ENCODE measurements at regions not wholly inside any gene's neighbourhood (a gene's known extent, or its start where the extent isn't known, plus 50 kb on each side); places are given as distances from the start of the nearest gene placed in this dataset.

DNA sequence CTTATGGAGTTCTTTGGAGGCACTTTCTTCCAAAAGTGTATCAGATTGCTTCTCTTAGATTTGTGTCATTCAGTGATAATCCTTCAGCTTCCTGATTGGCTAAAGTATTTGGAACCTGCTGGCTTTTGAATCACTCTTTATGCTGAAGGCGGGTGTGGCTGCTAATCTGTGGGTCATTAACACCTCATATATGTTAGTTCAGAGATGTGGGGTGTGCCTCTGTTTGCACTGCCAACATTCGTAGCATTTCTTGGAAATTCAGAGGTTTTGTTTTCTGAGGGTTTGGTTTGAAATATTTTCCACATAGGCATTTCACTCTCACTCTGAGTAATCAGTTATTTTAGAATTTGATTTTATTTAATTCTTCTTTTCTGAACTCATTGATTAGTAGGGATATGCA lies 1604.4 kb upstream of the ACVR2A start:
- TF ChIP-seq SNAI2 (CRISPR knock-in tag; IDR thresholded peaks at IDR 0.05) (no peak), ZFP3 (CRISPR knock-in tag; IDR thresholded peaks at IDR 0.05) (no peak), ZNF8 (CRISPR knock-in tag; IDR thresholded peaks at IDR 0.05) (no peak), ARNTL (CRISPR knock-in tag; IDR thresholded peaks at IDR 0.05; ENCODE audit: borderline replicate concordance, low read depth) (no peak), OSR1 (CRISPR knock-in tag; IDR thresholded peaks at IDR 0.05) (no peak), BACH2 (CRISPR knock-in tag; IDR thresholded peaks at IDR 0.05; ENCODE audit: borderline replicate concordance) (no peak), ZNF565 (CRISPR knock-in tag; conservative IDR thresholded peaks at IDR 0.05; ENCODE audit: low read depth) (no peak), RARB (CRISPR knock-in tag; IDR thresholded peaks at IDR 0.05) (no peak), PPARA (CRISPR knock-in tag; IDR thresholded peaks at IDR 0.05; ENCODE audit: borderline replicate concordance) (no peak), CSDC2 (CRISPR knock-in tag; IDR thresholded peaks at IDR 0.05) (no peak)
- TF ChIP-seq, protein P1, sequence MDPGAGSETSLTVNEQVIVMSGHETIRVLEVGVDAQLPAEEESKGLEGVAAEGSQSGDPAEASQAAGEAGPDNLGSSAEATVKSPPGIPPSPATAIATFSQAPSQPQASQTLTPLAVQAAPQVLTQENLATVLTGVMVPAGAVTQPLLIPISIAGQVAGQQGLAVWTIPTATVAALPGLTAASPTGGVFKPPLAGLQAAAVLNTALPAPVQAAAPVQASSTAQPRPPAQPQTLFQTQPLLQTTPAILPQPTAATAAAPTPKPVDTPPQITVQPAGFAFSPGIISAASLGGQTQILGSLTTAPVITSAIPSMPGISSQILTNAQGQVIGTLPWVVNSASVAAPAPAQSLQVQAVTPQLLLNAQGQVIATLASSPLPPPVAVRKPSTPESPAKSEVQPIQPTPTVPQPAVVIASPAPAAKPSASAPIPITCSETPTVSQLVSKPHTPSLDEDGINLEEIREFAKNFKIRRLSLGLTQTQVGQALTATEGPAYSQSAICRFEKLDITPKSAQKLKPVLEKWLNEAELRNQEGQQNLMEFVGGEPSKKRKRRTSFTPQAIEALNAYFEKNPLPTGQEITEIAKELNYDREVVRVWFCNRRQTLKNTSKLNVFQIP (CRISPR knock-in tag; IDR thresholded peaks at IDR 0.05; ENCODE audit: borderline replicate concordance, low read depth) = no peak
- TF ChIP-seq, protein P2, sequence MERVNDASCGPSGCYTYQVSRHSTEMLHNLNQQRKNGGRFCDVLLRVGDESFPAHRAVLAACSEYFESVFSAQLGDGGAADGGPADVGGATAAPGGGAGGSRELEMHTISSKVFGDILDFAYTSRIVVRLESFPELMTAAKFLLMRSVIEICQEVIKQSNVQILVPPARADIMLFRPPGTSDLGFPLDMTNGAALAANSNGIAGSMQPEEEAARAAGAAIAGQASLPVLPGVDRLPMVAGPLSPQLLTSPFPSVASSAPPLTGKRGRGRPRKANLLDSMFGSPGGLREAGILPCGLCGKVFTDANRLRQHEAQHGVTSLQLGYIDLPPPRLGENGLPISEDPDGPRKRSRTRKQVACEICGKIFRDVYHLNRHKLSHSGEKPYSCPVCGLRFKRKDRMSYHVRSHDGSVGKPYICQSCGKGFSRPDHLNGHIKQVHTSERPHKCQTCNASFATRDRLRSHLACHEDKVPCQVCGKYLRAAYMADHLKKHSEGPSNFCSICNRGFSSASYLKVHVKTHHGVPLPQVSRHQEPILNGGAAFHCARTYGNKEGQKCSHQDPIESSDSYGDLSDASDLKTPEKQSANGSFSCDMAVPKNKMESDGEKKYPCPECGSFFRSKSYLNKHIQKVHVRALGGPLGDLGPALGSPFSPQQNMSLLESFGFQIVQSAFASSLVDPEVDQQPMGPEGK (CRISPR knock-in tag; IDR thresholded peaks at IDR 0.05; ENCODE audit: borderline replicate concordance) = no peak
- TF ChIP-seq, protein P3, sequence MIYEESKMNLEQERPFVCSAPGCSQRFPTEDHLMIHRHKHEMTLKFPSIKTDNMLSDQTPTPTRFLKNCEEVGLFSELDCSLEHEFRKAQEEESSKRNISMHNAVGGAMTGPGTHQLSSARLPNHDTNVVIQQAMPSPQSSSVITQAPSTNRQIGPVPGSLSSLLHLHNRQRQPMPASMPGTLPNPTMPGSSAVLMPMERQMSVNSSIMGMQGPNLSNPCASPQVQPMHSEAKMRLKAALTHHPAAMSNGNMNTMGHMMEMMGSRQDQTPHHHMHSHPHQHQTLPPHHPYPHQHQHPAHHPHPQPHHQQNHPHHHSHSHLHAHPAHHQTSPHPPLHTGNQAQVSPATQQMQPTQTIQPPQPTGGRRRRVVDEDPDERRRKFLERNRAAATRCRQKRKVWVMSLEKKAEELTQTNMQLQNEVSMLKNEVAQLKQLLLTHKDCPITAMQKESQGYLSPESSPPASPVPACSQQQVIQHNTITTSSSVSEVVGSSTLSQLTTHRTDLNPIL (CRISPR knock-in tag; IDR thresholded peaks at IDR 0.05; ENCODE audit: low read depth) = no peak
- TF ChIP-seq, protein P4, sequence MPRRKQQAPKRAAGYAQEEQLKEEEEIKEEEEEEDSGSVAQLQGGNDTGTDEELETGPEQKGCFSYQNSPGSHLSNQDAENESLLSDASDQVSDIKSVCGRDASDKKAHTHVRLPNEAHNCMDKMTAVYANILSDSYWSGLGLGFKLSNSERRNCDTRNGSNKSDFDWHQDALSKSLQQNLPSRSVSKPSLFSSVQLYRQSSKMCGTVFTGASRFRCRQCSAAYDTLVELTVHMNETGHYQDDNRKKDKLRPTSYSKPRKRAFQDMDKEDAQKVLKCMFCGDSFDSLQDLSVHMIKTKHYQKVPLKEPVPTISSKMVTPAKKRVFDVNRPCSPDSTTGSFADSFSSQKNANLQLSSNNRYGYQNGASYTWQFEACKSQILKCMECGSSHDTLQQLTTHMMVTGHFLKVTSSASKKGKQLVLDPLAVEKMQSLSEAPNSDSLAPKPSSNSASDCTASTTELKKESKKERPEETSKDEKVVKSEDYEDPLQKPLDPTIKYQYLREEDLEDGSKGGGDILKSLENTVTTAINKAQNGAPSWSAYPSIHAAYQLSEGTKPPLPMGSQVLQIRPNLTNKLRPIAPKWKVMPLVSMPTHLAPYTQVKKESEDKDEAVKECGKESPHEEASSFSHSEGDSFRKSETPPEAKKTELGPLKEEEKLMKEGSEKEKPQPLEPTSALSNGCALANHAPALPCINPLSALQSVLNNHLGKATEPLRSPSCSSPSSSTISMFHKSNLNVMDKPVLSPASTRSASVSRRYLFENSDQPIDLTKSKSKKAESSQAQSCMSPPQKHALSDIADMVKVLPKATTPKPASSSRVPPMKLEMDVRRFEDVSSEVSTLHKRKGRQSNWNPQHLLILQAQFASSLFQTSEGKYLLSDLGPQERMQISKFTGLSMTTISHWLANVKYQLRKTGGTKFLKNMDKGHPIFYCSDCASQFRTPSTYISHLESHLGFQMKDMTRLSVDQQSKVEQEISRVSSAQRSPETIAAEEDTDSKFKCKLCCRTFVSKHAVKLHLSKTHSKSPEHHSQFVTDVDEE (CRISPR knock-in tag; IDR thresholded peaks at IDR 0.05) = no peak
